PFSK-1 (cell line): ENCODE measurements at regions not wholly inside any gene's neighbourhood (a gene's known extent, or its start where the extent isn't known, plus 50 kb on each side); places are given as distances from the start of the nearest gene placed in this dataset.
A peak's percentile ranks its signal among the peaks of the same experiment; 100 is the strongest.

ENCODE experiments used
- FOXP2 ChIP-seq: optimal IDR thresholded peaks from 2 replicates; pipeline ENCODE3; 2011; ENCODE audit warnings: borderline replicate concordance, control low read depth, inconsistent platforms; ENCODE audit not compliant: insufficient read depth; ENCODE audit errors: extremely low read length, extremely low read depth
- POLR2AphosphoS5 ChIP-seq: IDR thresholded peaks from 2 replicates; pipeline ENCODE4 v1.6.1; 2012; ENCODE audit warnings: low read depth, mild to moderate bottlenecking, control low read depth, low read length, moderate library complexity
- SIN3A ChIP-seq: IDR thresholded peaks from 2 replicates; pipeline ENCODE4 v1.6.1; 2012; ENCODE audit warnings: mild to moderate bottlenecking, low read length, moderate library complexity, borderline replicate concordance; ENCODE audit not compliant: insufficient read depth
- TAF1 ChIP-seq: IDR thresholded peaks from 2 replicates; pipeline ENCODE4 v1.6.1; 2012; ENCODE audit warnings: low read length, control low read depth, borderline replicate concordance; ENCODE audit not compliant: insufficient read depth
- TF ChIP-seq, protein P1 (sequence below), 2 experiments: IDR thresholded peaks; 2 replicates each; pipeline versions ENCODE4 v1.6.1 to v1.8.0; 2011 to 2012; ENCODE audit warnings: low read depth in 2 of 2, low read length in 2 of 2, control low read depth in 1 of 2, inconsistent platforms in 1 of 2, mild to moderate bottlenecking in 1 of 2, moderate library complexity in 1 of 2; ENCODE audit not compliant: insufficient read depth in 1 of 2

DNA sequence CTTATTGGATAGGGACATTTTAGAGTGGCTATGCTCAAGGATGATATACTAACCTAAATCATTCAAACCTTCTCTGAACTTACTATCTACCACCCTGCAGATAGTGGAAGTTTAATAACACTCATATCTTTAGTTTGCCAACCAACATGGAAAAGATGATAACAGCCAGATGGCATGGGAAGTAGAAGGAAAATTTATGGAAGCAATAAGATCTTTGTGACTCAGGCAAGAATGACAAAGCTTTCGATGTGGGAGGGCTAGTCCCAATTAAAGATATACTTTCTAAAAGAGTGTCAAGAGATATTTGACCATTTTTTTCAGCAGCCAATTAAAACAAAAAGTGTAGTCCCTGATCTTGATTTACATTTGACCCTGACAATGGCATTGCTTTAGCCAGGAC lies 631.7 kb downstream of the RPS29 start:
- TF ChIP-seq, protein P1, sequence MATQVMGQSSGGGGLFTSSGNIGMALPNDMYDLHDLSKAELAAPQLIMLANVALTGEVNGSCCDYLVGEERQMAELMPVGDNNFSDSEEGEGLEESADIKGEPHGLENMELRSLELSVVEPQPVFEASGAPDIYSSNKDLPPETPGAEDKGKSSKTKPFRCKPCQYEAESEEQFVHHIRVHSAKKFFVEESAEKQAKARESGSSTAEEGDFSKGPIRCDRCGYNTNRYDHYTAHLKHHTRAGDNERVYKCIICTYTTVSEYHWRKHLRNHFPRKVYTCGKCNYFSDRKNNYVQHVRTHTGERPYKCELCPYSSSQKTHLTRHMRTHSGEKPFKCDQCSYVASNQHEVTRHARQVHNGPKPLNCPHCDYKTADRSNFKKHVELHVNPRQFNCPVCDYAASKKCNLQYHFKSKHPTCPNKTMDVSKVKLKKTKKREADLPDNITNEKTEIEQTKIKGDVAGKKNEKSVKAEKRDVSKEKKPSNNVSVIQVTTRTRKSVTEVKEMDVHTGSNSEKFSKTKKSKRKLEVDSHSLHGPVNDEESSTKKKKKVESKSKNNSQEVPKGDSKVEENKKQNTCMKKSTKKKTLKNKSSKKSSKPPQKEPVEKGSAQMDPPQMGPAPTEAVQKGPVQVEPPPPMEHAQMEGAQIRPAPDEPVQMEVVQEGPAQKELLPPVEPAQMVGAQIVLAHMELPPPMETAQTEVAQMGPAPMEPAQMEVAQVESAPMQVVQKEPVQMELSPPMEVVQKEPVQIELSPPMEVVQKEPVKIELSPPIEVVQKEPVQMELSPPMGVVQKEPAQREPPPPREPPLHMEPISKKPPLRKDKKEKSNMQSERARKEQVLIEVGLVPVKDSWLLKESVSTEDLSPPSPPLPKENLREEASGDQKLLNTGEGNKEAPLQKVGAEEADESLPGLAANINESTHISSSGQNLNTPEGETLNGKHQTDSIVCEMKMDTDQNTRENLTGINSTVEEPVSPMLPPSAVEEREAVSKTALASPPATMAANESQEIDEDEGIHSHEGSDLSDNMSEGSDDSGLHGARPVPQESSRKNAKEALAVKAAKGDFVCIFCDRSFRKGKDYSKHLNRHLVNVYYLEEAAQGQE (IDR thresholded peaks at IDR 0.05; ENCODE audit: insufficient read depth in 1 of 2, low read depth in 2 of 2, low read length in 2 of 2), result no peak
- no peak for TF ChIP-seq FOXP2
- no peak for TF ChIP-seq TAF1
- TF ChIP-seq POLR2AphosphoS5, result no peak
- no peak for TF ChIP-seq SIN3A

DNA sequence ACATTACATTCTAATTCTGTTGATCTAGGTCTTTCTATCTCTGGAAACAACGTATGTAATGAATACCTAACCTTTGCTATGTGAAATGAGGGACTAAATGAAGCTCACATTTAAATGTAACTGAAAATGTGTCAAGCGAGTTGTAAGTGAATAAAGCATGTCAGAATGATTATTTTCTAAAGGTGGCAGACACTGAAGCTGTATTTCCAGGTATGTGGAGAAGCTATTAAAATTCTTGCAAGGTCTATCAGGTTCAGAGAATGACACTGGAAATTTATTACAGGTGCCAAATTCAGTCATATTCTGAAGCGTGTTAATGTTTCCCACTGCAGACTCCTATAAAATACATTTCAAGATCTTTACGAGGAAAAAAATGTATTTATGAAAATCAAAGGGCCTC lies 641.4 kb downstream of the RPS29 start:
- TF ChIP-seq, protein P1 (IDR thresholded peaks at IDR 0.05; ENCODE audit: insufficient read depth in 1 of 2, low read depth in 2 of 2, low read length in 2 of 2), result no peak
- TF ChIP-seq POLR2AphosphoS5 (no peak), TAF1 (no peak), SIN3A (no peak)

DNA sequence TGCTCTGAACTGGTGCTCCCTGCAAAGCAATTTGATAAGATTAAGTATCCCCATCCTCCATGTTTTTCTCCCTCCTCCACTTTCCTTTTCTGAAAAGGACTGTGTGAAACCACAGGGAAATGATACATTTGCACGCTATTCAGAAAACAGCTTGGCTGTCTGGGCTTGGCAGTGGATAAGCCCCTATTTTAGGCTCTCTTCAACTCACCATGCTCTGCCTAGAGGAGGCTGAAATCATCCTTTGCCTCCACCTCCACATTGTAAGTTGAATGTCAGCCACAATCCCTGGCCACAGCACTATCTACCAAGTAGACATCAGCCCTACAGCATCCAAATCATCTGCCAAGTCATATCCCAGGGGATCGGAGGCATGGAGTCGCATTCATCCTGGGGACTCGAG lies 642.3 kb downstream of the RPS29 start:
- TF ChIP-seq SIN3A, result no peak

DNA sequence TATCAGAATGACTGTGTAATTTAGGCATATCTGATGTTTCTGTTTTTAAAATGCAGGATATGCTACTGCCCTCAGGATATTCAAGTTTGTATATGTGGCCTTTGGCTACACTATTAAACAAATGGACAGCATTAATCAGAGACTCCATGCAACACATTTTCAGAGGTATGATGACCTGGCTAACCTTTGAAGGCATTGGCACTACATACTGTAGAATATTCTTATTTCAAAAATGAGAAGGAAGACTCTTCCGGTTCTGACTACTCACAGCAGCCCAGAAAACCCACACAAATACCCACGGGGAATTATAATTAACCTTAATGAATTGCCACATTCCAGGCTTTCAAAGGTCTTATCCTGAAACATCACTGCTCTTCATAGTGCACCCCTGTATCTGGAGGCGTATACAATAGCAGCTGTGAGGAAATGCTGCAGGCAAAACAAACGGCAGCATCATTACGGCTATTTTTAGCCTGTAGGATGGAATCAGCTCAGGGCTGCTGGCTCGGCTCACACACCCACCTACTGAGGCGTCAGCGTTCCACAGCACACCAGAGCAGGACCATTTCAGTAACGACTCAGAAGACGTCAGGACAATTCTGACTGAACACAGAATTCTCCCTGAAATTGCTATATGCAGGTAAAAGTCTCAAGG lies 648.5 kb downstream of the RPS29 start:
- TF ChIP-seq FOXP2 (peak; percentile 49), SIN3A (no peak)

DNA sequence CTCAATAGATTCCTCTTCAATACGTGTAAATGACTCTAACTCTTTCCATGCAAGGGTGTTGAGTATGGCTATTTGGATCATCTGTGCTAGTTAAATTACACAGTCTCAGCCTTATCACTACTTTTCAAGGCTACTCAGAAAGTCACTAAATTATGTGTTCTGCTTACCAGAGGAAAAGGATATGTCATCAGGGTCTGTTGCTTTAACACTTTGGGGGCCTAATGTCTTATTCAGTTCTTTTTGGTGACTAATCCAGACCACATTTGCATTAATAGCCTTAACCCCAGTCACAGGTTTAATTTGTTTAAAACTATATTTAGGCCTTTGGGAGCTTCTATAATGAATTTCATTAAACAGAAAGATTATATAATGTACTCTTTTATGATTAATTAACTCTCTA lies 649.3 kb downstream of the RPS29 start:
- TF ChIP-seq, protein P1 (IDR thresholded peaks at IDR 0.05; ENCODE audit: insufficient read depth in 1 of 2, low read depth in 2 of 2, low read length in 2 of 2), result no peak
- TF ChIP-seq FOXP2 (no peak), SIN3A (no peak)

DNA sequence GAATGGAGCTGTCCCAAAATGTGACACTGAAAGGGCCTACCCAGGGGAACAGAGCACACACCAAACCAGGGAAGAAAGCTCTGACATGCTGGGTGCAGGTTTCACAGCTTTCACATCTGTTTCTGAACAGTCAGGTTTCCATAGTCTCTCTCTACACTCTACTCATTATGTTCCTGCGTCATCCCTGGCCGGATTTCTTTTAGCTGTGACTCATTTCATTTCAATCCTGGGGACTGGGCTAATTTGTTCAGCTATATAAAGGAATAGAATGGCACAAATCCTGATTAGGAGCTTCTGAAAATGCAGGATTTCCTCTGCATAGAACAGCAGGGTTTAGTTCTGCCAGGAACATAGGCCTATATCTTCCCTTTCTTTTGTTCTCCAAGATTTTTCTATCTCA lies 649.8 kb downstream of the RPS29 start:
- TF ChIP-seq POLR2AphosphoS5 (no peak), FOXP2 (no peak), SIN3A (no peak), TAF1 (no peak)
- TF ChIP-seq, protein P1 (IDR thresholded peaks at IDR 0.05; ENCODE audit: insufficient read depth in 1 of 2, low read depth in 2 of 2, low read length in 2 of 2), result no peak
